ENCODE measurements at regions not wholly inside any gene's neighbourhood (a gene's known extent, or its start where the extent isn't known, plus 50 kb on each side); places are given as distances from the start of the nearest gene placed in this dataset.

DNA sequence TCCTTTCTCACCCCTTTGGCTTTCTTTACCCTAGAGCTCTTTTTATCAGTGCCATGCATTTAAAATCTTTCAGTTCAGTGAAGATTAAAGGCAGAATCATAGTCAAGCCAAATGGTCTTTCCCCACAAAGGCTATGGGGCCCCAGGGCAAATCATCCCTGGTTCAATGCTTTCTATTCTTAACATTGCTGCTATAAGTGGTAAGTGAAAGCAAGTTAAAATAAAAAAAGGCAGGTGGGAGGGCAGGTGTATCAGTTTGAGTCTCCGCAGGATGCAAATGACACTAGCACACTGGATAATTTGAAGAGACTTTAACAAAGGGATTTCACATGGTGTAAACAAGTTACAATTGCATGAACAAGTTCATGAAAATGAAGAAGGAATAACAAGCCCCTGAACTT is 757.4 kb downstream of the SATB2 start:
- TF ChIP-seq, protein P1, sequence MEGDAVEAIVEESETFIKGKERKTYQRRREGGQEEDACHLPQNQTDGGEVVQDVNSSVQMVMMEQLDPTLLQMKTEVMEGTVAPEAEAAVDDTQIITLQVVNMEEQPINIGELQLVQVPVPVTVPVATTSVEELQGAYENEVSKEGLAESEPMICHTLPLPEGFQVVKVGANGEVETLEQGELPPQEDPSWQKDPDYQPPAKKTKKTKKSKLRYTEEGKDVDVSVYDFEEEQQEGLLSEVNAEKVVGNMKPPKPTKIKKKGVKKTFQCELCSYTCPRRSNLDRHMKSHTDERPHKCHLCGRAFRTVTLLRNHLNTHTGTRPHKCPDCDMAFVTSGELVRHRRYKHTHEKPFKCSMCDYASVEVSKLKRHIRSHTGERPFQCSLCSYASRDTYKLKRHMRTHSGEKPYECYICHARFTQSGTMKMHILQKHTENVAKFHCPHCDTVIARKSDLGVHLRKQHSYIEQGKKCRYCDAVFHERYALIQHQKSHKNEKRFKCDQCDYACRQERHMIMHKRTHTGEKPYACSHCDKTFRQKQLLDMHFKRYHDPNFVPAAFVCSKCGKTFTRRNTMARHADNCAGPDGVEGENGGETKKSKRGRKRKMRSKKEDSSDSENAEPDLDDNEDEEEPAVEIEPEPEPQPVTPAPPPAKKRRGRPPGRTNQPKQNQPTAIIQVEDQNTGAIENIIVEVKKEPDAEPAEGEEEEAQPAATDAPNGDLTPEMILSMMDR (conservative IDR thresholded peaks at IDR 0.05; ENCODE audit: low read depth, low read length): no peak
- TF ChIP-seq EZH2 (IDR thresholded peaks at IDR 0.05; ENCODE audit: low read length, unreplicated experiment) (no peak), EZH2phosphoT487 (IDR thresholded peaks at IDR 0.05; ENCODE audit: borderline replicate concordance, low read length) (no peak)

All from PC-3 (cell line).